Adrenal gland (tissue), 9 donors: ENCODE measurements at regions not wholly inside any gene's neighbourhood (a gene's known extent, or its start where the extent isn't known, plus 50 kb on each side); places are given as distances from the start of the nearest gene placed in this dataset.

Experiments used
- DNase-seq, 7 donors: peaks; one replicate each; pipeline ENCODE4 v3.0.0-alpha.2; 2019 to 2020
- H3K27ac ChIP-seq, 5 donors: fragments of 200-600 bp; sonication (generic) in 4 of 5; 1 replicate in 3 of 5; 2 replicates in 2 of 5; pipeline versions ENCODE4 v1.5.1 to v1.8.0; 2016 to 2020; ENCODE audit warnings: mild to moderate bottlenecking in 1 of 5
- H3K27me3 ChIP-seq: fragments of 200-600 bp; 2 replicates; pipeline ENCODE4 v1.8.0; 2021
- H3K36me3 ChIP-seq, 2 donors: fragments of 200-600 bp; replicated peaks in 1 of 2; 1 replicate in 1 of 2; 2 replicates in 1 of 2; pipeline versions ENCODE4 v1.5.1 to v1.8.0; 2018 to 2022
- H3K4me1 ChIP-seq, 2 donors: fragments of 200-600 bp; replicated peaks in 1 of 2; 1 replicate in 1 of 2; 2 replicates in 1 of 2; pipeline versions ENCODE4 v1.5.1 to v1.8.0; 2018 to 2021
- H3K4me3 ChIP-seq, 4 donors: fragments of 200-600 bp; sonication (generic) in 3 of 4; one replicate each; pipeline ENCODE4 v1.5.1; 2016 to 2018
- H3K9me3 ChIP-seq, 3 donors: fragments of 200-600 bp; sonication (generic) in 1 of 3; replicated peaks in 1 of 3; 1 replicate in 2 of 3; 2 replicates in 1 of 3; pipeline versions ENCODE4 v1.5.1 to v1.8.0; 2016 to 2021
- CTCF ChIP-seq, 6 experiments: fragments of 450-650 bp in 4 of 6; fragments of 200-600 bp in 2 of 6; sonication (generic) in 1 of 6; IDR thresholded peaks; 1 replicate in 5 of 6; 2 replicates in 1 of 6; pipeline versions ENCODE4 v1.5.1 to v1.8.0; 2016 to 2021; ENCODE audit warnings: antibody characterized with exemption in 6 of 6, mild to moderate bottlenecking in 2 of 6, moderate library complexity in 1 of 6
- POLR2A ChIP-seq, 2 donors: fragments of 450-650 bp; IDR thresholded peaks; one replicate each; pipeline ENCODE4 v1.6.1; 2017; ENCODE audit warnings: antibody characterized with exemption in 2 of 2, mild to moderate bottlenecking in 2 of 2, moderate library complexity in 1 of 2
- WGBS, 4 donors: extraction: QIAGEN DNeasy Blood & Tissue Kit in 2 of 4; methylation state at CpG; one replicate each; pipeline versions ENCODE4 v1.1.5 to v1.1.7; 2013 to 2017; 5-methylcytosine and 5-hydroxymethylcytosine counted together
- intact Hi-C, 2 donors: fragments of 100-400 bp; cut with DNase I; formaldehyde crosslinking; loops; one replicate each; pipeline versions ENCODE4 v1.14.1 to v1.15.0; 2022 to 2023
- donor health status: healthy with polysubstance abuse.
- donor health status: Bipolar disorder and iron deficiency.
- donor health status: DM: yes; HTN: yes; CAD: no.
- donor health status: DM: no; HTN: no; CAD: no.
- donor health status: DM: no; HTN: no; CAD: no.

- Histone ChIP-seq H3K36me3 (no peaks in the 10 kb centered on the region), H3K9me3 (no peaks in the 10 kb centered on the region), H3K27ac (no peak overlapping the region), H3K4me3 (no peak overlapping the region), H3K27me3 (peaks cover 4% of the 10 kb centered on the region), H3K4me1 (no peaks in the 10 kb centered on the region)
- 77 to 85% (median 82%) methylated on average over 7 to 15 of the region's 15 CpGs for WGBS, 4 donors
- TF ChIP-seq CTCF (IDR thresholded peaks at IDR 0.05) (no peak), POLR2A (IDR thresholded peaks at IDR 0.05) (no peak)
- intact Hi-C loops: no loop called here
- no peak for DNase-seq
These were observed 135.6 kb downstream of the TFAP2C start for GRCh38 chr20:56764671-56765070.

- 62 to 67% (median 64%) methylated on average over 11 to 12 of the region's 12 CpGs for WGBS, 4 donors
- H3K27ac ChIP-seq: no peak overlapping the region
- TF ChIP-seq POLR2A (IDR thresholded peaks at IDR 0.05) (no peak), CTCF (IDR thresholded peaks at IDR 0.05) (no peak)
- H3K36me3 ChIP-seq: no peaks in the 10 kb centered on the region
- no peak for DNase-seq
- intact Hi-C loops: no loop called here
- no peaks in the 10 kb centered on the region for H3K9me3 ChIP-seq
- no peak overlapping the region for H3K4me3 ChIP-seq
- H3K4me1 ChIP-seq: no peaks in the 10 kb centered on the region
- peaks cover 4% of the 10 kb centered on the region for H3K27me3 ChIP-seq
These were observed 136.3 kb downstream of the TFAP2C start for GRCh38 chr20:56765172-56766073.

GRCh38 chr20:56766528-56766927 is 137.4 kb downstream of the TFAP2C start:
- H3K9me3 ChIP-seq: no peaks in the 10 kb centered on the region
- H3K4me3 ChIP-seq: no peak overlapping the region
- H3K4me1 ChIP-seq: no peaks in the 10 kb centered on the region
- H3K27me3 ChIP-seq: peaks cover 4% of the 10 kb centered on the region
- intact Hi-C loops: no loop called here
- no peak overlapping the region for H3K27ac ChIP-seq
- no peak for DNase-seq
- TF ChIP-seq POLR2A (IDR thresholded peaks at IDR 0.05) (no peak), CTCF (IDR thresholded peaks at IDR 0.05) (no peak)
- no peaks in the 10 kb centered on the region for H3K36me3 ChIP-seq
- 40 to 51% (median 45%) methylated on average over 3 of the region's 3 CpGs for WGBS, 4 donors

- DNase-seq: no peak
- Histone ChIP-seq H3K9me3 (no peaks in the 10 kb centered on the region), H3K4me1 (no peaks in the 10 kb centered on the region), H3K4me3 (no peak overlapping the region), H3K27me3 (peaks cover 4% of the 10 kb centered on the region), H3K36me3 (no peaks in the 10 kb centered on the region), H3K27ac (no peak overlapping the region)
- TF ChIP-seq CTCF (IDR thresholded peaks at IDR 0.05): no peak
- TF ChIP-seq POLR2A (IDR thresholded peaks at IDR 0.05): no peak
- intact Hi-C loops: no loop called here
- WGBS, 4 donors: 60 to 72% (median 70%) methylated on average over 7 of the region's 7 CpGs
These were observed 141.0 kb downstream of the TFAP2C start for GRCh38 chr20:56769921-56770600.
